Neural progenitor cell (in vitro differentiated cells): ENCODE measurements at regions not wholly inside any gene's neighbourhood (a gene's known extent, or its start where the extent isn't known, plus 50 kb on each side); places are given as distances from the start of the nearest gene placed in this dataset.
A peak's percentile ranks its signal among the peaks of the same experiment; 100 is the strongest.

Experiments
- DNase-seq: peaks from one replicate; pipeline ENCODE4 v3.0.0-alpha.2; 2016; ENCODE audit warnings: low spot score
- H2AFZ ChIP-seq: fragments of 200-600 bp; sonication (generic); replicated peaks from 2 replicates; pipeline ENCODE4 v1.6.1; 2016; ENCODE audit warnings: antibody characterized with exemption
- H3F3A ChIP-seq: fragments of 200-600 bp; sonication (generic); 2 replicates; pipeline ENCODE4 v1.6.1; 2016; ENCODE audit warnings: antibody characterized with exemption, low read depth
- H3K27ac ChIP-seq: fragments of 200-600 bp; sonication (generic); 2 replicates; pipeline ENCODE4 v1.5.1; 2016; ENCODE audit warnings: mild to moderate bottlenecking
- H3K27me3 ChIP-seq: fragments of 200-600 bp; sonication (generic); 2 replicates; pipeline ENCODE4 v1.6.1; 2016; ENCODE audit warnings: mild to moderate bottlenecking, moderate library complexity
- H3K36me3 ChIP-seq: fragments of 200-600 bp; sonication (generic); 2 replicates; pipeline ENCODE4 v1.5.1; 2016
- H3K4me1 ChIP-seq: fragments of 200-600 bp; sonication (generic); 2 replicates; pipeline ENCODE4 v1.6.1; 2016; ENCODE audit warnings: mixed run types
- H3K4me2 ChIP-seq: fragments of 200-600 bp; sonication (generic); 2 replicates; pipeline ENCODE4 v1.6.1; 2016
- H3K4me3 ChIP-seq: fragments of 200-600 bp; sonication (generic); 2 replicates; pipeline ENCODE4 v1.5.1; 2016
- H3K79me2 ChIP-seq: fragments of 200-600 bp; sonication (generic); 2 replicates; pipeline ENCODE4 v1.6.1; 2016; ENCODE audit warnings: low read depth
- H3K9ac ChIP-seq: fragments of 200-600 bp; sonication (generic); 2 replicates; pipeline ENCODE4 v1.6.1; 2016
- H3K9me3 ChIP-seq: fragments of 200-600 bp; sonication (generic); 2 replicates; pipeline ENCODE4 v1.5.1; 2016; ENCODE audit warnings: low read depth
- H4K20me1 ChIP-seq: fragments of 200-600 bp; sonication (generic); 2 replicates; pipeline ENCODE4 v1.6.1; 2016; ENCODE audit warnings: low read depth
- H3K27ac Mint-ChIP-seq: 3 replicates; pipeline ENCODE4 v1.8.0; 2021; ENCODE audit warnings: mixed read lengths
- H3K27me3 Mint-ChIP-seq: 2 replicates; pipeline ENCODE4 v1.8.0; 2022; ENCODE audit warnings: low read depth, mild to moderate bottlenecking, inconsistent platforms, moderate library complexity, mixed read lengths; ENCODE audit not compliant: insufficient read depth
- H3K36me3 Mint-ChIP-seq: 3 replicates; pipeline ENCODE4 v1.8.0; 2021; ENCODE audit warnings: mixed read lengths
- H3K4me1 Mint-ChIP-seq: 3 replicates; pipeline ENCODE4 v1.8.0; 2021; ENCODE audit warnings: mixed read lengths
- H3K4me3 Mint-ChIP-seq: 3 replicates; pipeline ENCODE4 v1.8.0; 2021; ENCODE audit warnings: mild to moderate bottlenecking, moderate library complexity, mixed read lengths
- H3K9me3 Mint-ChIP-seq: 3 replicates; pipeline ENCODE4 v1.8.0; 2020; ENCODE audit warnings: mixed read lengths
- CTCF ChIP-seq: fragments of 200-600 bp; sonication (generic); IDR thresholded peaks from 2 replicates; pipeline ENCODE4 v1.5.1; 2017; ENCODE audit warnings: antibody characterized with exemption, mild to moderate bottlenecking
- EZH2 ChIP-seq: fragments of 200-600 bp; sonication (generic); IDR thresholded peaks from 2 replicates; pipeline ENCODE4 v1.6.1; 2017; ENCODE audit warnings: antibody characterized with exemption, mild to moderate bottlenecking, moderate library complexity
- EZH2phosphoT487 ChIP-seq: fragments of 200-600 bp; sonication (generic); IDR thresholded peaks from 2 replicates; pipeline ENCODE4 v1.6.1; 2017; ENCODE audit warnings: antibody characterized with exemption

GRCh38 chr2:234218266-234219045, 168.0 kb downstream of the SPP2 start:
- Mint-ChIP-seq H3K4me3 (no peak overlapping the region), H3K36me3 (no peaks in the 10 kb centered on the region), H3K9me3 (peaks cover 8% of the 10 kb centered on the region), H3K27ac (peak overlapping the region; percentile 80), H3K27me3 (peaks cover 2% of the 10 kb centered on the region), H3K4me1 (peaks cover 26% of the 10 kb centered on the region)
- no peaks in the 10 kb centered on the region for H3F3A ChIP-seq
- DNase-seq = no peak
- H4K20me1 ChIP-seq = no peaks in the 10 kb centered on the region
- no peaks in the 10 kb centered on the region for H3K79me2 ChIP-seq
- peaks cover 12% of the 10 kb centered on the region for H3K4me1 ChIP-seq
- H3K36me3 ChIP-seq = no peaks in the 10 kb centered on the region
- H3K9ac ChIP-seq = no peak overlapping the region
- peak overlapping the region; percentile 3 for H3K4me2 ChIP-seq
- H3K9me3 ChIP-seq = no peaks in the 10 kb centered on the region
- no peaks in the 10 kb centered on the region for H3K27me3 ChIP-seq
- no peak overlapping the region for H3K27ac ChIP-seq
- H3K4me3 ChIP-seq = no peak overlapping the region
- TF ChIP-seq CTCF (no peak), EZH2 (no peak), EZH2phosphoT487 (no peak)
- no peak overlapping the region for H2AFZ ChIP-seq

- H3K27ac ChIP-seq = no peak overlapping the region
- H4K20me1 ChIP-seq = no peaks in the 10 kb centered on the region
- no peaks in the 10 kb centered on the region for H3K9me3 ChIP-seq
- no peak overlapping the region for H2AFZ ChIP-seq
- no peak overlapping the region for H3K4me2 ChIP-seq
- Mint-ChIP-seq H3K27ac (peak overlapping the region; percentile 65), H3K27me3 (no peaks in the 10 kb centered on the region), H3K36me3 (no peaks in the 10 kb centered on the region), H3K4me3 (no peak overlapping the region), H3K9me3 (peaks cover 8% of the 10 kb centered on the region), H3K4me1 (peaks cover 21% of the 10 kb centered on the region)
- no peak overlapping the region for H3K4me3 ChIP-seq
- H3F3A ChIP-seq = no peaks in the 10 kb centered on the region
- no peak overlapping the region for H3K9ac ChIP-seq
- H3K79me2 ChIP-seq = no peaks in the 10 kb centered on the region
- no peak for DNase-seq
- no peaks in the 10 kb centered on the region for H3K27me3 ChIP-seq
- no peaks in the 10 kb centered on the region for H3K4me1 ChIP-seq
- TF ChIP-seq EZH2phosphoT487 = no peak
- H3K36me3 ChIP-seq = no peaks in the 10 kb centered on the region
Measured at GRCh38 chr2:234212534-234212933, 162.0 kb downstream of the SPP2 start.

- H3K27ac Mint-ChIP-seq = peak overlapping the region; percentile 44
- H3K4me2 ChIP-seq = no peak overlapping the region
- no peak for TF ChIP-seq EZH2
- no peak for TF ChIP-seq CTCF
- TF ChIP-seq EZH2phosphoT487 = no peak
Measured at GRCh38 chr2:234211797-234212196, 161.3 kb downstream of the SPP2 start.

DNA sequence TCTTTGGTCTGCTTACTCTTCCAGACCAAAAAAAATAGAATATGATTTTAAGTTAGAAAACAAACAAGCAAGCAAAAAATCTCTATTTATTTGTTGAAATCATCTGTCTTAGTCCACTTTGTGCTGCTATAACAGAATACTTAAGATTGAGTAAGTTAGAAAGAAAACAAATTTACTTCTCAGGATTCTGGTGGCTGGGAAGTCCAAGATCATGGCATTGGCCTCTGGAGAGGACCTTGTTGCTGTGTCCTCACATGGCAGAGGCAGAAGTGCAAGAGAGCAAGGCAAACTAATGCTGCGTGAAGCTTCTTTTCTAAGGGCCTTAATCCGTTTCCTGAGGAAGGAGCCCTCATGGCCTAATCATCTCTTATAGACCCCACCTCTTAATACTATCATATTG, 156.2 kb downstream of the SPP2 start:
- Histone ChIP-seq H3K4me2 (no peak overlapping the region), H3K9ac (no peak overlapping the region), H3K27me3 (no peaks in the 10 kb centered on the region), H3K36me3 (no peaks in the 10 kb centered on the region), H3K4me3 (no peak overlapping the region), H3K9me3 (no peaks in the 10 kb centered on the region), H4K20me1 (no peaks in the 10 kb centered on the region), H2AFZ (no peak overlapping the region), H3F3A (no peaks in the 10 kb centered on the region), H3K27ac (no peak overlapping the region), H3K4me1 (no peaks in the 10 kb centered on the region), H3K79me2 (no peaks in the 10 kb centered on the region)
- Mint-ChIP-seq H3K27me3 (peaks cover 3% of the 10 kb centered on the region), H3K9me3 (peaks cover 23% of the 10 kb centered on the region), H3K4me1 (peaks cover 9% of the 10 kb centered on the region), H3K4me3 (no peak overlapping the region), H3K27ac (no peak overlapping the region), H3K36me3 (no peaks in the 10 kb centered on the region)
- TF ChIP-seq EZH2 (no peak), CTCF (no peak), EZH2phosphoT487 (no peak)
- no peak for DNase-seq

More at GRCh38 chr2:234211797-234212196, 161.3 kb downstream of the SPP2 start:
- Histone ChIP-seq H3F3A (no peaks in the 10 kb centered on the region), H2AFZ (no peak overlapping the region), H3K27me3 (no peaks in the 10 kb centered on the region), H3K4me1 (no peaks in the 10 kb centered on the region), H3K27ac (no peak overlapping the region), H3K79me2 (no peaks in the 10 kb centered on the region), H3K4me3 (no peak overlapping the region), H3K36me3 (no peaks in the 10 kb centered on the region), H3K9me3 (no peaks in the 10 kb centered on the region), H3K9ac (no peak overlapping the region), H4K20me1 (no peaks in the 10 kb centered on the region)
- Mint-ChIP-seq H3K4me1 (peaks cover 19% of the 10 kb centered on the region), H3K36me3 (no peaks in the 10 kb centered on the region), H3K4me3 (no peak overlapping the region), H3K9me3 (peaks cover 13% of the 10 kb centered on the region), H3K27me3 (no peaks in the 10 kb centered on the region)
- DNase-seq = no peak
